HG03432 (cell line): ENCODE measurements at regions not wholly inside any gene's neighbourhood (a gene's known extent, or its start where the extent isn't known, plus 50 kb on each side); places are given as distances from the start of the nearest gene placed in this dataset.

ENCODE experiments used
- ATAC-seq: cut with Tn5 transposase; IDR thresholded peaks from one replicate; pipeline ENCODE4 v1.9.1; 2021; ENCODE audit warnings: mild to moderate bottlenecking, moderate library complexity; ENCODE audit not compliant: unreplicated experiment

DNA sequence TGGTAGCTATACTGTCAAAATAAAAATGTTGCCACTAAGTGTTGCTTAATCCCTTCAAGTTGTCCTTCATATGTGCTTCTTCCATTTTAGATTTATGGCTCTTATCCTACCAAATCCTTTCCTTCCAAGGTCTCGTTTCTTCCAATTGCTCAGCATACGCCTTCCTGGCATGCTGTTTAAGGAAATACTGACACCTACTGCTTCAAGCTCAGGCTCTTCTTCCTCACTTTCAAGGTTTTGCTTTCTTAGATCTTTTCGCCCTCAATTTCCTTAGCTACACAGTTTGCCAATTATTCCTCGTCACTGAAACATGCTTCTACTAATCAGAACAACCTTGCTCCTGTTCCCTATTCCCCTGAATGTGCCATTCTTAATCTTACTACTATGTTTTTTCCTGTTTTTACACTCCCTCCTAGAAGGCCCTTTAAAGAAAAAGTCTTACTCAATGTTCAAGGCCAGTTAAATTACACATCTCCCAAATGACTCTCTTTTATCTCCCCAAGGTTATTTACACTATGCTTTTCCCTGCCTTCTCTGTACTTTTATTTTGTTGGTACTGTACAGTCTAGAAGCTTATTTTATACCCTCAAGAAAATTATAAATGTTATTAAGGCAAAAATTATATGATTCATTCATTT, 343.1 kb downstream of the MZT1 start:
- ATAC-seq = no peak

- ATAC-seq = no peak
Observed at GRCh38 chr13:72383646-72384045, 343.8 kb downstream of the MZT1 start.

DNA sequence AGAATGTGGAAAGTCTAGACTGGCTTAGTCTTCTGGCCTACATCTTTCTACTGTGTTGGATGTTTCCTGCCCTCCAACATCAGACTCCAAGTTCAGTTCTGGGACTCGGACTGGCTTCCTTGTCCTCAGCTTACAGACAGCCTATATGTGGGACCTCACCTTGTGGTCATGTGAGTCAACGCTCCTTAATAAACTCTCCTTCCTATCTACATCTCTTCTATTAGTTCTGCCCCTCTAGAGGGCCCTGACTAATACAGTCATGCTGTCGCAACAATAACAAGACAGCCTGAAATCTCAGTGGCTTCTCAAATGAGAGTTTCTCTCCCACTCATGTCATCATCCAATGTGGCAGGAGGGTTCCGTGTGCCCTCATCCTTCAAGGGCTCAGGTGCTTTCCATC, 347.8 kb downstream of the MZT1 start:
- ATAC-seq = no peak

DNA sequence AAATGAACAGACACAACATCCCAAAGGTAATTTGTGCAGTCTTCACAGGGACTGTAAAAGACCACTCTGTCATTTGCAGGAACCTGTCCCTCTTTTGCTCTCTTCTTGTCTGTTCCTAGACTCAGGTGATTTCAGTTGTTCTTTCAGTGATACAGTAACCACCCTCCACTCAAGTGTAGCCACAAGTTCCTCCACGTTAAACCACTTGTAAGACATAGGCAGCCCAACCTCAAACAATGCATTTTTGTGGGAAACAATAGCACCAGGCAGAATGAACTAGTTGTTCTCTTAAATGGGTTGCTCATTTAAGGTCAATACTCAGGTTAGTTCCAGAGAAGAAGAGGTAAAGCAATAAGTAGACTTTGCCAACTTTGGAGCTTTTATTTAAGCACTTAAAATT, 359.4 kb downstream of the MZT1 start:
- ATAC-seq = no peak

GRCh38 chr13:72346716-72347115, 380.7 kb downstream of the MZT1 start:
- no peak for ATAC-seq

DNA sequence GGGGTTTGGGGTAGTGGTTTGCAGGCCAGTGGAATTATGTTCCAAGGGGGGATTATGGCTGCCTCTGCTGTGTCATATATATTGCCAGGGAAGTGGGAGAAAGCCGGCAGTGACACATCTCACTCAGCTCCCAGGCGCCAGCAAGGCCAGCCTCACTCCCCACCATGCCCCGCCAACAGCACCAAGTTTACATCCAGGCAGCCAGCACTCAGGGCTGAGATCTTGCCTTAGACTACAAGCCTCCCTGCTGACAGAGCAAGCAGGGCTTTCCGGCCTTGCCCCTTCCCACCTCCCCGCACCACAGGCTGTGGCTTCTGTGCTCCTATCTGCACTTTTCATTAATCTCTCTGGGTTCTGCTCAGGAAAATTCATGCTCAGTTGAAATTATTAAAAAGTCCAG, 385.1 kb downstream of the MZT1 start:
- ATAC-seq = no peak

- ATAC-seq = no peak
Observed at GRCh38 chr13:72341904-72342303, 385.5 kb downstream of the MZT1 start.

- ATAC-seq = no peak
Observed at GRCh38 chr13:72317346-72318109, 409.9 kb downstream of the MZT1 start.

DNA sequence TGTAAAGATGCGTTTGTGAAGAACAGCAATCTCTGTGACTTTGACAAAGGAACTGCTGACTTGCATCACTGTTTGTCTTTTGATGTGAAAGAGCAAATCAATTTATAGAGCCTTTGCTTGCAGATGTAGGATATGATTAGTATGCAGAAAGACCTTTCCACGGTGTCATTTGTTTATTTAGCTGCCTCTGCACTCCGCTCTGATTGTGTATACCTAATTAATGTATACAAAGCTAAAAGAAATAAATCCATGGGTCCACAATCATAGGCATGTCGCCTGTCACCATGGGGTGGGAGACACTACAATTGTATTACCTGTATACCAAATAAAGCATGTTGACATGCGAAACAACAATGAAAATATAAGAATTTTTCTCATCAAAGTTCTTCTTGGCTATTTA, 410.7 kb downstream of the MZT1 start:
- ATAC-seq = no peak

- ATAC-seq = no peak
Observed at GRCh38 chr13:72315312-72315711, 412.1 kb downstream of the MZT1 start.

GRCh38 chr13:72314210-72314609, 413.2 kb downstream of the MZT1 start:
- no peak for ATAC-seq

DNA sequence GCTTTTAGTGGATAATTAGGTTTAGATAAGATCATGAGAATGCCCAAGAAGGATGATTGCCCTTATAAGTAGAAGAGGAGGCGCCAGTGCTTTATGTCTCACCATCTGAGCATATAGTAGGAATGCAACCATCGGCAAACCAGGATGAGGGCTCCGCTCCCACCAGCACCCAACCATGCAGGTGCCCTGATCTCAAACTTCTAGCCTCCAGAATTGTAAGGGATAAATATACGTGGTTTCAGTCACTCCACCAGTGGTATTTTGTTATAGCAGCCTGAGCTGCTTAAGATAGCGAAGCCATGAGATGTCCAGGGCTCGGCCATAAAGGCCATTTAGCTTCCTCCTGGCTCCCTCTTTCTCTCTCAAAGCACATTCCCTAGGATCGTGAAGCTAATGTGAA, 413.9 kb downstream of the MZT1 start:
- ATAC-seq = no peak

GRCh38 chr13:72303941-72304746, 423.3 kb downstream of the MZT1 start:
- no peak for ATAC-seq

DNA sequence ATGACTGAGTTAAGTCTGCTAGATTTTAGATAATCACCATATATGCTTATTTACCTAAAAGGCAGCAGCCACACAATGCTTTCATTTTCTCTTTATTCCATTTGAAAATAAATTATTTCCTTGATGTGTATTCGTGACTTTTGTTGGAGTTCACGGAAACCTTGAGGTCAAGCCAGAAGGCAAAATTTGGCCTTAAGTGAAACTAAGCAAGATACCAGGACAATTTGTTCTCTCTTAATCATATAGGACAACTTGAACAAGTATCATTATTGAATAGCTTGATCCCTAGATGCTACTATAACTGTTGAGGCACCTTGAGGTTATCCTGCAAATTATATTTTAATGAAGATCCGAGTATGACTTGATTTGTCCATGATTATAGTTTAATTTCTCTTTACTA, 429.2 kb upstream of the DACH1 start:
- ATAC-seq = no peak

- no peak for ATAC-seq
Observed at GRCh38 chr13:72295153-72295552, 428.1 kb upstream of the DACH1 start.

DNA sequence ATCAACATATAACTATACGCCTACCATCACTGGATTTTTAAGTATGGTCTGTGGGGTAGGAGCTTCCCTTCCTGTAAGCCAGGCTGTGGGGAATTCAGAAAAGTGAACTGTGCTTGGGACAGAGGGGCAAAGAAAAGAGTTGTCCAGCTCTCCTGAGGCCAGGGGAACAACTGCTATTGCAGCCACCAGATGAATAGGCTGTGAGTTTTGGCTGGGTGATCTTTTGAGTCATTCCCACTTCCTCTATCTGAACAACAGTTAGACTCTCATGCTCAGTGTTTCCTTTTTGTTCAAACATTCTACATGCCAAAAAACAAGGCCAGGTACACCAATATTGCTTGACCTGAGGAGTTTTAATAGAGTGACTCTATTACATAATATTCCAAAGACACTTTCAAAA, 426.2 kb upstream of the DACH1 start:
- no peak for ATAC-seq

DNA sequence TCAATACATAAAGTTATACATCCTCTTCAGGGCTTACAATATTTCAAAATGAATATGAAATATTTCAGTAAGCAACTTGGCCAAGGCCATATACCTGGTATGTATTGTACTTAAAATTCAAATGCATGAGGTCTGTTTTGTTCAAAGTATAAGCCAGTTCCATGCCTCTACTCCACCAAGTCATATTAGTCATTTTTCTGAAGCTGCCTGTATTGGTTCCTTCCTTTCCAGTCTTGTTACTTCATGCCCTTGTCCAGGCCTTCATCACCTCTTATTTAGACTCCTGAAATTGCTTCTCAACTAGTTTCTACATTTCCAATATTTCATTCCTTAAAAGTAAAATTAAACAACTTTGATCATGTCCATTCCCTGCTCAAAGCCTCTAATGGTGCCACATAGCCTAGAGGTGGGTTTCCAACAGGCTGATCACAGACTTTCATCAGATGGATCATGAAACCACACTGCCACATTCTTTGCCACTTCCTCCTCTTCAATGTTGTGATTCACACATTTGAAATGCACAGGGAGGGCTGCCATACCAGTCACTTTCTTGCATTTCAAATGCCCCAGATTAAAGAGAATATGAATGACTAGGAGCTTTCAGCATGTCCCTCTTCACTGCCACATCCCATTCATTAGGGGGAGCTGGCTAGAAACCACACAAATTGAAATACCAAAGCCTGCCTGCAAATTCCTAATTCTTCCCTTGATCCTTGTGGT, 424.1 kb upstream of the DACH1 start:
- ATAC-seq = no peak

DNA sequence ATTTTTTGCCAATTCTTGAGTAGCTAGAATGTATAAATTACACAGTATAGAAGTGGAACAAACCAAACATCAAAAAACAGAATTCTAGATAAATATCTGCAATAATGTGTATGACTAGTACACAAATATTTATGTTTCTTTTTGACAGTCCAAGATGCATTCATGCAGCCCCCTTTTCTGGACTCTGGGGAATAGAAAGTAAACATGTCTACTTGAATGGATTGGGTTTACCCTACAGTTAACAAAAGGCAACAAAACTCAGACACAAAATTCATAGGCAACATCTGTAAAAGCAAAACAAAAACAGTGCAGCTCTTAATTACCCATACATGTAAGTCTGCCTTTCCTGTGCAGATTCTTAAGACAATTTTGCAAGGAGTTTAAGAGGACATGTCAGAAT, 419.4 kb upstream of the DACH1 start:
- no peak for ATAC-seq

DNA sequence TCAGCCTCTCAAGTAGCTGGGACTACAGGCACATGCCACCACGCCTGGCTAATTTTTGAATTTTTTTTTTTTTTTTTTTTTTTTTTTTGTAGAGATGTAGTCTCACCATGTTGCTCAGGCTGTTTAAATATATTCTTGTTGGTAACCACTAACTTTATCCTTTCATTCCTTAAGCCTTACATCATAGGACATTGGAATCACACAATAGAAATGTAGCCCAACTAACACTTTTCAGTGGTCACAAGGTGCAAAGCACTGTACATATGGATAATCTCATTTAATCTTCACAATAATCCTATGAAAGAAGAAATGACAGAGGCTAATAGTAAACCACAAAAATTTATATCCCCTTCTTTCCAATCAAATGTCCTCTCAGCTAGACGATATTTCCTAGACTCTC, 417.8 kb upstream of the DACH1 start:
- ATAC-seq = no peak

- no peak for ATAC-seq
Observed at GRCh38 chr13:72261732-72262131, 394.7 kb upstream of the DACH1 start.

GRCh38 chr13:72259528-72259927, 392.5 kb upstream of the DACH1 start:
- ATAC-seq = no peak
